HCT116 (cell line): ENCODE measurements at regions not wholly inside any gene's neighbourhood (a gene's known extent, or its start where the extent isn't known, plus 50 kb on each side); places are given as distances from the start of the nearest gene placed in this dataset.

Experiments used
- ATAC-seq: fragments of 200-7000 bp; cut with Tn5 transposase; 2 replicates; pipeline ENCODE4 v1.9.1; 2020; ENCODE audit warnings: mild to moderate bottlenecking, moderate library complexity
- BruUV-seq: library from RNA; stranded (reverse); fragments of 400-500 nt; replicated peaks from 2 replicates; lab custom pipeline; 2021; lab: Mats Ljungman, UMichigan
- CTCF ChIA-PET: fragments of 300-600 bp; sonication (Branson Sonifier 250); formaldehyde crosslinking; loops from one replicate; lab custom pipeline; 2021; ENCODE audit warnings: antibody characterized with exemption; lab: Charles Lee
- POLR2A ChIA-PET: fragments of 300-600, 350-600 bp; sonication (Branson Sonifier 250); formaldehyde crosslinking; loops from one replicate; lab custom pipeline; 2021; ENCODE audit warnings: antibody characterized with exemption; lab: Charles Lee
- RAD21 ChIA-PET, 2 experiments: fragments of 300-600 bp; sonication (Branson Sonifier 250); formaldehyde crosslinking; loops; one replicate each; lab custom pipeline; 2023; ENCODE audit warnings: low total read pairs in 2 of 2; ENCODE audit not compliant: uncharacterized antibody in 2 of 2, unreplicated experiment in 2 of 2, low non-redundant PET in 1 of 2; lab: Charles Lee
- DNase-seq: peaks from one replicate; pipeline ENCODE4 v3.0.0-alpha.2; 2010; ENCODE audit warnings: low read depth, low spot score
- H2AFZ ChIP-seq: fragments of 200-600 bp; shearing (Covaris generic), sonication (generic); 2 replicates; pipeline ENCODE4 v1.6.1; 2017; ENCODE audit warnings: low read depth, mixed run types, mixed read lengths, antibody characterized with exemption, low read length; ENCODE audit not compliant: poor library complexity, severe bottlenecking
- H3K27ac ChIP-seq: 2 replicates; pipeline ENCODE4 v1.5.1; 2012; ENCODE audit warnings: low read depth, low read length
- H3K27me3 ChIP-seq: fragments of 200-600 bp; sonication (generic); 2 replicates; pipeline ENCODE4 v1.6.1; 2016; ENCODE audit warnings: mixed run types, low read length, mixed read lengths; ENCODE audit not compliant: insufficient read depth
- H3K36me3 ChIP-seq, 2 experiments: fragments of 200-500 bp in 1 of 2; fragments of 200-600 bp in 1 of 2; sonication (Bioruptor generic) in 1 of 2; sonication (generic) in 1 of 2; 2 replicates each; pipeline versions ENCODE4 v1.5.1 to v1.6.1; 2014 to 2016; ENCODE audit warnings: low read length in 2 of 2, inconsistent platforms in 1 of 2, mixed read lengths in 1 of 2, mixed run types in 1 of 2; ENCODE audit not compliant: insufficient read depth in 2 of 2, control insufficient read depth in 1 of 2
- H3K4me1 ChIP-seq, 2 experiments: fragments of 200-600 bp in 1 of 2; sonication (generic) in 1 of 2; 2 replicates each; pipeline versions ENCODE4 v1.5.1 to v1.6.1; 2012 to 2017; ENCODE audit warnings: low read length in 2 of 2, inconsistent platforms in 1 of 2, mild to moderate bottlenecking in 1 of 2, mixed read lengths in 1 of 2, mixed run types in 1 of 2, moderate library complexity in 1 of 2; ENCODE audit not compliant: insufficient read depth in 2 of 2, control insufficient read depth in 1 of 2
- H3K4me2 ChIP-seq: fragments of 200-600 bp; sonication (generic); 2 replicates; pipeline ENCODE4 v1.6.1; 2017; ENCODE audit warnings: mixed run types, low read length, mixed read lengths
- H3K4me3 ChIP-seq, 2 experiments: fragments of 200-600 bp in 1 of 2; sonication (generic) in 1 of 2; replicated peaks in 1 of 2; 2 replicates each; pipeline ENCODE4 v1.5.1; 2011 to 2016; ENCODE audit warnings: low read length in 2 of 2, control low read depth in 1 of 2, low read depth in 1 of 2, mild to moderate bottlenecking in 1 of 2, mixed read lengths in 1 of 2, mixed run types in 1 of 2
- H3K79me2 ChIP-seq: fragments of 200-600 bp; sonication (generic); 2 replicates; pipeline ENCODE4 v1.6.1; 2017; ENCODE audit warnings: mild to moderate bottlenecking, mixed run types, low read length, moderate library complexity, mixed read lengths; ENCODE audit not compliant: insufficient read depth
- H3K9ac ChIP-seq: fragments of 200-600 bp; sonication (generic); 2 replicates; pipeline ENCODE4 v1.6.1; 2016; ENCODE audit warnings: low read length, mixed read lengths
- H3K9me2 ChIP-seq: fragments of 200-600 bp; sonication (generic), shearing (Covaris generic); 2 replicates; pipeline ENCODE4 v1.6.1; 2017; ENCODE audit warnings: mixed run types, mild to moderate bottlenecking, moderate library complexity; ENCODE audit not compliant: insufficient read depth
- H3K9me3 ChIP-seq, 2 experiments: fragments of 200-500 bp in 1 of 2; fragments of 200-600 bp in 1 of 2; sonication (Bioruptor generic) in 1 of 2; sonication (generic) in 1 of 2; 2 replicates each; pipeline ENCODE4 v1.6.1; 2014 to 2017; ENCODE audit warnings: low read length in 2 of 2, mixed read lengths in 2 of 2, inconsistent platforms in 1 of 2, low read depth in 1 of 2, mild to moderate bottlenecking in 1 of 2, mixed run types in 1 of 2, moderate library complexity in 1 of 2; ENCODE audit not compliant: control insufficient read depth in 1 of 2, insufficient read depth in 1 of 2
- H4K20me1 ChIP-seq: fragments of 200-600 bp; sonication (generic), shearing (Covaris generic); 2 replicates; pipeline ENCODE4 v1.6.1; 2017; ENCODE audit warnings: mixed run types, mild to moderate bottlenecking, moderate library complexity; ENCODE audit not compliant: insufficient read depth
- CEBPB ChIP-seq: IDR thresholded peaks from 2 replicates; pipeline ENCODE4 v1.6.1; 2012; ENCODE audit warnings: low read depth
- CTCF ChIP-seq, 3 experiments: fragments of 200-600 bp in 1 of 3; sonication (generic) in 1 of 3; IDR thresholded peaks in 2 of 3; conservative IDR thresholded peaks in 1 of 3; 2 replicates each; pipeline ENCODE4 v1.5.1; 2012 to 2017; ENCODE audit warnings: low read depth in 2 of 3, low read length in 2 of 3, antibody characterized with exemption in 1 of 3, borderline replicate concordance in 1 of 3, control low read depth in 1 of 3, mild to moderate bottlenecking in 1 of 3, mixed read lengths in 1 of 3, mixed run types in 1 of 3, moderate library complexity in 1 of 3; ENCODE audit not compliant: insufficient read depth in 1 of 3
- EZH2 ChIP-seq: fragments of 200-600 bp; sonication (generic); IDR thresholded peaks from 2 replicates; pipeline ENCODE4 v1.6.1; 2017; ENCODE audit warnings: antibody characterized with exemption, mixed run types
- EZH2phosphoT487 ChIP-seq: fragments of 200-600 bp; IDR thresholded peaks from 2 replicates; pipeline ENCODE4 v1.6.1; 2018; ENCODE audit warnings: antibody characterized with exemption, borderline replicate concordance
- JUND ChIP-seq: IDR thresholded peaks from 2 replicates; pipeline ENCODE4 v1.6.1; 2012
- POLR2A ChIP-seq: IDR thresholded peaks from 2 replicates; pipeline ENCODE4 v1.7.0; 2011; ENCODE audit warnings: borderline replicate concordance; ENCODE audit not compliant: insufficient read depth, insufficient read length; ENCODE audit errors: extremely low read depth
- POLR2AphosphoS5 ChIP-seq: IDR thresholded peaks from 2 replicates; pipeline ENCODE4 v1.6.1; 2011; ENCODE audit warnings: mild to moderate bottlenecking, low read depth, low read length, moderate library complexity
- RAD21 ChIP-seq: IDR thresholded peaks from 2 replicates; pipeline ENCODE4 v1.6.1; 2012; ENCODE audit warnings: low read depth, mild to moderate bottlenecking
- SIN3A ChIP-seq: IDR thresholded peaks from 2 replicates; pipeline ENCODE4 v1.6.1; 2012; ENCODE audit warnings: low read depth
- SRF ChIP-seq: IDR thresholded peaks from 2 replicates; pipeline ENCODE4 v1.6.1; 2012; ENCODE audit warnings: low read depth
- YY1 ChIP-seq: IDR thresholded peaks from 2 replicates; pipeline ENCODE4 v1.6.1; 2011; ENCODE audit warnings: low read length, low read depth, moderate library complexity, mild to moderate bottlenecking; ENCODE audit not compliant: insufficient replicate concordance; ENCODE audit errors: extremely low read depth
- intact Hi-C: fragments of 100-400 bp; cut with micrococcal nuclease; formaldehyde crosslinking; loops from 2 replicates; pipeline ENCODE4 v1.10.0; 2022
- TF ChIP-seq, protein P1 (sequence below): IDR thresholded peaks from 2 replicates; pipeline ENCODE4 v1.6.1; 2012

DNA sequence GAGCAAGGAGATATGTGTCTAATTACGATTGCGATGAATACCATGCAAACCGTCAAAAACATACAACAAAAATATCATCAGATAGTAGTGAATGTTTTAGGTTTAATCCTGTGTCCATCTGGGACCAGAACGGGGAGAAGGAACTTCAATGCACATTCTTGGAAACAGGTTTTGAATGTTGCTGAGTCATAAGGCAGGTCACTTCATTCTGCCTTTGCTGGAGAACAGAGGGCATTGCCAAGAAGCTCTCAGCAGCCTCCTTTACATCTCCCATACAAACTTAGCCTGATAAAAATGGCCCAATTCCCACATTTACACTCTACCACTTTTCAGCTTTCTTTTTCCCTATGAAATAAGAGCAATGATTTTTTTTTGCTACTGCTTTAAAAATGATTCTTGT is 78.0 kb upstream of the KCNJ6 start:
- POLR2A ChIA-PET, result no interaction called here

More for the DNA sequence above, 78.0 kb upstream of the KCNJ6 start:
- intact Hi-C loops, result no loop called here
- H3K79me2 ChIP-seq, result no peaks in the 10 kb centered on the region
- no peak overlapping the region for H2AFZ ChIP-seq
- no peak for ATAC-seq
- peaks cover 0 to 22% of the 10 kb centered on the region in 2 experiments; a peak in 1 of 4 replicates for H3K9me3 ChIP-seq
- TF ChIP-seq CTCF (IDR thresholded peaks at IDR 0.05 in 2 of 3, conservative IDR thresholded peaks at IDR 0.05 in 1 of 3; ENCODE audit: borderline replicate concordance in 1 of 3, insufficient read depth in 1 of 3, low read depth in 2 of 3, low read length in 2 of 3) (no peak), YY1 (no peak), EZH2 (no peak), JUND (no peak), EZH2phosphoT487 (no peak), POLR2AphosphoS5 (no peak), SIN3A (no peak), RAD21 (no peak), POLR2A (no peak), SRF (no peak), CEBPB (no peak)
- TF ChIP-seq, protein P1, sequence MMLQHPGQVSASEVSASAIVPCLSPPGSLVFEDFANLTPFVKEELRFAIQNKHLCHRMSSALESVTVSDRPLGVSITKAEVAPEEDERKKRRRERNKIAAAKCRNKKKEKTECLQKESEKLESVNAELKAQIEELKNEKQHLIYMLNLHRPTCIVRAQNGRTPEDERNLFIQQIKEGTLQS, result no peak
- TF ChIP-seq, all 23 proteins: peak for 0
- Histone ChIP-seq H3K4me2 (no peak overlapping the region), H3K9me2 (no peaks in the 10 kb centered on the region), H3K4me1 (no peaks in the 10 kb centered on the region), H3K9ac (no peak overlapping the region), H3K27me3 (no peaks in the 10 kb centered on the region), H3K36me3 (no peaks in the 10 kb centered on the region), H3K4me3 (no peak overlapping the region), H3K27ac (no peak overlapping the region), H4K20me1 (no peaks in the 10 kb centered on the region)
- no peak for DNase-seq
- ChIA-PET RAD21 (no interaction called here), CTCF (no interaction called here)
- BruUV-seq, result no TSS peak
